ENCODE measurements at regions not wholly inside any gene's neighbourhood (a gene's known extent, or its start where the extent isn't known, plus 50 kb on each side); places are given as distances from the start of the nearest gene placed in this dataset.

- TF ChIP-seq EZH2phosphoT487 (conservative IDR thresholded peaks at IDR 0.05; ENCODE audit: low read length) (no peak), CTCF (IDR thresholded peaks at IDR 0.05; ENCODE audit: insufficient read depth, low read length, poor library complexity, severe bottlenecking) (no peak)
- Histone ChIP-seq H3K27ac (ENCODE audit: low read depth, low read length) (no peak overlapping the region), H3K4me2 (ENCODE audit: low read depth, low read length, poor library complexity, severe bottlenecking) (no peak overlapping the region), H4K20me1 (ENCODE audit: low read depth, low read length) (no peaks in the 10 kb centered on the region), H3K4me3 (ENCODE audit: insufficient read depth, low read length, poor library complexity, severe bottlenecking) (no peak overlapping the region), H3K27me3 (ENCODE audit: low read length) (no peaks in the 10 kb centered on the region), H3K9me2 (replicated peaks; ENCODE audit: insufficient read depth, low read length) (no peaks in the 10 kb centered on the region), H3K9ac (ENCODE audit: low read length) (no peak overlapping the region), H3F3A (ENCODE audit: insufficient read depth) (no peaks in the 10 kb centered on the region), H3K9me3 (ENCODE audit: insufficient read depth, low read length) (no peaks in the 10 kb centered on the region), H2AFZ (ENCODE audit: low read depth, low read length, severe bottlenecking) (no peak overlapping the region), H3K36me3 (ENCODE audit: low read length) (no peaks in the 10 kb centered on the region), H3K79me2 (ENCODE audit: insufficient read depth, low read length) (no peaks in the 10 kb centered on the region)
Observed at GRCh38 chr13:72657379-72657778, 70.0 kb downstream of the MZT1 start.

- H3K36me3 ChIP-seq (ENCODE audit: low read length), result no peaks in the 10 kb centered on the region
- H3K27me3 ChIP-seq (ENCODE audit: low read length), result no peaks in the 10 kb centered on the region
- no peak overlapping the region for H3K9ac ChIP-seq (ENCODE audit: low read length)
- H3F3A ChIP-seq (ENCODE audit: insufficient read depth), result no peaks in the 10 kb centered on the region
- H3K9me3 ChIP-seq (ENCODE audit: insufficient read depth, low read length), result no peaks in the 10 kb centered on the region
- H3K9me2 ChIP-seq (replicated peaks; ENCODE audit: insufficient read depth, low read length), result no peaks in the 10 kb centered on the region
- no peak overlapping the region for H3K27ac ChIP-seq (ENCODE audit: low read depth, low read length)
- no peak for TF ChIP-seq CTCF (IDR thresholded peaks at IDR 0.05; ENCODE audit: insufficient read depth, low read length, poor library complexity, severe bottlenecking)
- no peak for TF ChIP-seq EZH2phosphoT487 (conservative IDR thresholded peaks at IDR 0.05; ENCODE audit: low read length)
- H3K4me3 ChIP-seq (ENCODE audit: insufficient read depth, low read length, poor library complexity, severe bottlenecking), result no peak overlapping the region
- H2AFZ ChIP-seq (ENCODE audit: low read depth, low read length, severe bottlenecking), result no peak overlapping the region
- H3K79me2 ChIP-seq (ENCODE audit: insufficient read depth, low read length), result no peaks in the 10 kb centered on the region
- H4K20me1 ChIP-seq (ENCODE audit: low read depth, low read length), result no peaks in the 10 kb centered on the region
- H3K4me2 ChIP-seq (ENCODE audit: low read depth, low read length, poor library complexity, severe bottlenecking), result no peak overlapping the region
Observed at GRCh38 chr13:72656357-72656756, 71.1 kb downstream of the MZT1 start.

DNA sequence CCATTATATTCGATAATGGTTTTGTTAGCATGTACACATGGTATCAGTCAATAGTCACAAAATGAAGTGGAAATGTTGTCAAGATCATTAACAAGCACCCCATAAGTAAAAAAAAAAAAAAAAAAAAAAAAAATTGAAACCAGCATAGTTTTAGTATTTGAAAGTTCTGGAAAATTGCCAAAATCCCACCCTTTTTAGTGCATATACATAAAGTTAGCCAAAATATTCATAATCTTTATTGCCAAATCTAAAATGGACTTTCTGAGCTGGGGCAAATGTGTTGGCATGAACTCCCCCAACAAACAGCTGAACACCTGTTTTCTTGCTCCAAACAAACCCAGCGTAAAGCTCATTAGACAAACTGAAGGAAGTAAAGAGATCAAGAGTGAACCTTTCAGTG lies 73.9 kb downstream of the MZT1 start:
- H3K9me2 ChIP-seq (replicated peaks; ENCODE audit: insufficient read depth, low read length), result no peaks in the 10 kb centered on the region
- H3K9ac ChIP-seq (ENCODE audit: low read length), result no peak overlapping the region
- no peaks in the 10 kb centered on the region for H3K9me3 ChIP-seq (ENCODE audit: insufficient read depth, low read length)
- H3K79me2 ChIP-seq (ENCODE audit: insufficient read depth, low read length), result no peaks in the 10 kb centered on the region
- no peaks in the 10 kb centered on the region for H3F3A ChIP-seq (ENCODE audit: insufficient read depth)
- TF ChIP-seq CTCF (IDR thresholded peaks at IDR 0.05; ENCODE audit: insufficient read depth, low read length, poor library complexity, severe bottlenecking), result no peak
- H3K36me3 ChIP-seq (ENCODE audit: low read length), result no peaks in the 10 kb centered on the region
- H3K27ac ChIP-seq (ENCODE audit: low read depth, low read length), result no peak overlapping the region
- H3K27me3 ChIP-seq (ENCODE audit: low read length), result no peaks in the 10 kb centered on the region
- H3K4me3 ChIP-seq (ENCODE audit: insufficient read depth, low read length, poor library complexity, severe bottlenecking), result no peak overlapping the region
- no peaks in the 10 kb centered on the region for H4K20me1 ChIP-seq (ENCODE audit: low read depth, low read length)
- no peak overlapping the region for H3K4me2 ChIP-seq (ENCODE audit: low read depth, low read length, poor library complexity, severe bottlenecking)
- H2AFZ ChIP-seq (ENCODE audit: low read depth, low read length, severe bottlenecking), result no peak overlapping the region

- Histone ChIP-seq H2AFZ (ENCODE audit: low read depth, low read length, severe bottlenecking) (no peak overlapping the region), H3K27me3 (ENCODE audit: low read length) (no peaks in the 10 kb centered on the region), H4K20me1 (ENCODE audit: low read depth, low read length) (no peaks in the 10 kb centered on the region), H3K9ac (ENCODE audit: low read length) (no peak overlapping the region), H3K9me3 (ENCODE audit: insufficient read depth, low read length) (no peaks in the 10 kb centered on the region), H3K79me2 (ENCODE audit: insufficient read depth, low read length) (no peaks in the 10 kb centered on the region), H3K36me3 (ENCODE audit: low read length) (no peaks in the 10 kb centered on the region), H3F3A (ENCODE audit: insufficient read depth) (no peaks in the 10 kb centered on the region), H3K4me2 (ENCODE audit: low read depth, low read length, poor library complexity, severe bottlenecking) (no peak overlapping the region), H3K27ac (ENCODE audit: low read depth, low read length) (no peak overlapping the region), H3K4me3 (ENCODE audit: insufficient read depth, low read length, poor library complexity, severe bottlenecking) (no peak overlapping the region), H3K9me2 (replicated peaks; ENCODE audit: insufficient read depth, low read length) (no peaks in the 10 kb centered on the region)
- no peak for TF ChIP-seq CTCF (IDR thresholded peaks at IDR 0.05; ENCODE audit: insufficient read depth, low read length, poor library complexity, severe bottlenecking)
- no peak for TF ChIP-seq EZH2phosphoT487 (conservative IDR thresholded peaks at IDR 0.05; ENCODE audit: low read length)
Observed at GRCh38 chr13:72652681-72653080, 74.7 kb downstream of the MZT1 start.

All from SU-DHL-6 (cell line).